Mesodermal cell (in vitro differentiated cells): ENCODE measurements at regions not wholly inside any gene's neighbourhood (a gene's known extent, or its start where the extent isn't known, plus 50 kb on each side); places are given as distances from the start of the nearest gene placed in this dataset.

ENCODE experiments used
- H3K27ac ChIP-seq: 2 replicates; pipeline ENCODE4 v1.7.0; 2013; ENCODE audit warnings: mild to moderate bottlenecking, low read depth, low read length, moderate library complexity; ENCODE audit not compliant: severe bottlenecking
- H3K36me3 ChIP-seq: 2 replicates; pipeline ENCODE4 v1.7.1; 2013; ENCODE audit warnings: mild to moderate bottlenecking, low read length, moderate library complexity; ENCODE audit not compliant: control insufficient read depth, insufficient read depth
- H3K4me1 ChIP-seq: one replicate; pipeline ENCODE4 v1.7.1; 2013; ENCODE audit warnings: mild to moderate bottlenecking, low read length; ENCODE audit not compliant: insufficient read depth, control insufficient read depth, poor library complexity, severe bottlenecking
- H3K4me3 ChIP-seq: 2 replicates; pipeline ENCODE4 v1.7.0; 2013; ENCODE audit warnings: low read length, control low read depth, mild to moderate bottlenecking; ENCODE audit not compliant: insufficient read depth, poor library complexity, severe bottlenecking; ENCODE audit errors: extremely low read depth
- H3K9me3 ChIP-seq: 2 replicates; pipeline ENCODE4 v1.7.1; 2013; ENCODE audit warnings: mild to moderate bottlenecking, low read length, moderate library complexity; ENCODE audit not compliant: control insufficient read depth
- WGBS, 2 experiments: methylation state at CpG; one replicate each; pipeline ENCODE4 v1.1.5; 2013; ENCODE audit warnings: missing lambda C conversion rate in 2 of 2; ENCODE audit not compliant: insufficient coverage in 2 of 2; 5-methylcytosine and 5-hydroxymethylcytosine counted together

DNA sequence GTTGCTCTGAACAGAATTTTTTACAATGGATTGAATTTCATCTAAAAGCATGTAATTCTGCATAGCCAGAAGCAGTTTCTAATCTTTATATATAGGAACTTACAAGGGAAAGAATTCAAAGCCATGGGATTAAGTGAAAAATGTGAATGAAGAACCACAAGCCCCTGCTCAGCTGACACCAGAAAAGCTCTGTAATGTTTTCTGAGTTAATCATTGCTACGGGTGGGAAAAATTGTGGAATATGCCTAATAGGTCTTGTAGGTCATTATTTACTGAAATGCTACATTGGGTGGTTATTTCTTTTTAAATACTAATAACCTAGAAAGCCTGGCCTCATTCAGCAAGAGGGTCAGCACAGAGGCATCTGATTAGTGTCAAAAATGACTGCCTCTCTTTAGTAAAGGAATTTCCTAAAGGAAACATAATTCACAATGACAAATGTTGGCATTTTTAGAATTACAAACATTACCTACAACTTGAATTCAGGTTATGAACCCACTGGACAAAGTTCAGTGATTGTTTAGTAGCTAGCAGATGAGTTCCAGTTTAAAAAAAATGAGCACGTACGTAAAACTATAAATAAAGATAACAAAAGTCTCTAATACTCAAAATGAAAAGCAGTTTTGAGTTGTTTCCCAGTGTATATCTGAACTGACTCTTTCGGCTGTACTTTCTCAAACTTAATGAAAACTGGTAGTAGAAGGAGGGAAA lies 75.3 kb downstream of the BMP4 start:
- 86% methylated on average over 1 of the region's 4 CpGs; no CpG with 5 or more reads in 1 of the 2 experiments for WGBS, 2 experiments

DNA sequence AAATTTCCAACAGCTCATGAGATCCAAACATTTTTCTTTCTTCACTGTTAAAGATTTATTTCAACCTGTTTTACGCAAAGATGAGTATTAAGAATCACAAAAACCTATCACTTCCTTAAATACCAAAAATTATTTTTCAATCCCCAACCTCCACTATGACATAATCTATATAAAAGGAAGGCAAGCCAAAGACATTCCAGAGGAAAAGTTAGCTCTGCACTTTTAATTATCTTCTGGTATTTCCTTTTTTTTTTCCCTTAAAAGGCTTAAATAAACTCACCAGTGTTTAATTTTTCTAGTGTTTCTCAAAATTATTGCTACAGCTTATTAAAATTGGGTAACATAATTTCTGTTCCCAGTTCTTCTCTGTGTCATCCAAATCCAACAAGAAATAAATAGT lies 75.9 kb downstream of the BMP4 start:
- no peak overlapping the region for H3K4me3 ChIP-seq
- 86 to 100% methylated on average over 1 of the region's 1 CpG for WGBS, 2 experiments
- no peaks in the 10 kb centered on the region for H3K9me3 ChIP-seq
- peak overlapping the region; percentile 68 for H3K27ac ChIP-seq
- H3K4me1 ChIP-seq = peaks cover 20% of the 10 kb centered on the region
- no peaks in the 10 kb centered on the region for H3K36me3 ChIP-seq

More for the DNA sequence above, 75.3 kb downstream of the BMP4 start:
- Histone ChIP-seq H3K9me3 (no peaks in the 10 kb centered on the region), H3K27ac (peak overlapping the region; percentile 68), H3K4me3 (no peak overlapping the region), H3K4me1 (peaks cover 20% of the 10 kb centered on the region), H3K36me3 (no peaks in the 10 kb centered on the region)

DNA sequence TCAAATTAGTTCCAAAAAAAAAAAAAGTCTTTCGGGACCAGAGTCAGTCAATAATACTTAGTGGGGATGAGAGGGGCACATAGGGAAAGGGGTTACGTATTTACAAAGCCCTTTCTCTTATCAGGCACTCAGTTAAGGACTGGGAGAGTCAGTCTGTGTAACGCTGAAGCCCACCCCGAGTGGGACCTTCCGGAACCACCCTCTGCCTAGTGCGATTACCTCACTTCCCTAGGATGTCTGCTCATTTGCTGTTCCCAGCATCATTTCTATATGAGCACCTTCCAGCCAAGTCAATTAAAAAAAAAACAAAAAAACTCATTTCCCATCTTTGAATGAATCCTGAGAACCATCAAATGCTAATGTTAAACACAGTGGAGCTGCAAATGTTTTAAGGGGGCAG lies 76.9 kb downstream of the BMP4 start:
- H3K9me3 ChIP-seq = no peaks in the 10 kb centered on the region
- H3K4me3 ChIP-seq = no peak overlapping the region
- H3K36me3 ChIP-seq = no peaks in the 10 kb centered on the region
- WGBS, 2 experiments = 95 to 98% methylated on average over 4 to 5 of the region's 6 CpGs
- peaks cover 20% of the 10 kb centered on the region for H3K4me1 ChIP-seq
- H3K27ac ChIP-seq = no peak overlapping the region

DNA sequence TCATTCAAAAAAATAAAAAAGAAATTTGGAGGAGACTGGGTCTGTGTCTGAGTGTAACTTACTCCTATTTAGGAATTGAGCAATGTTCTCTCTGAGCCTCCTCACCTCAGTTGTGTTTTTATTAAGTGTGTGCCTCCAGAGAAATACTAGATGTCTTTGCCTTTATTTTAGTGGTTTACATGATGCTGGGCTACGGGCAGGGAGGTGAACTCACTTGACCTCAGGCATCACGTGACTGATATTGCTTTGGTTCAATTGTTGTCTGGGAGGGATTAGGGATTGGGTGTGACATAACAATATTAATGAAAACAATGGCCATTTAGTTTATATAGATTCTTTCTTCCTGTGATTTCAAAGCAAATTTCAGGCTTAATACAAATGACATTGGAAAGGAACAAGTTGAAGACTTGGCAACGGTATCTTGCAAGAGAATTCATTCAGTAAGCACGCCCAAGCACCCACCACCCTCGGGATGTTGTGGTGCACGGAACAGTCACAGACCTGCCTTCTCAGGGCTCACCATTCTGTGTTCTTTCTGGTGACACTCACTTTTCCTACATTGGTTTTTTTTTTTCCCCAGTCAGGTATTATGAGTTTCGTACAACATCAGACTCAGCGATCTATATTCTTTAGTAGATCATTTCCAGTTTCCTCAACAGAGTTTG lies 77.5 kb downstream of the BMP4 start:
- Histone ChIP-seq H3K36me3 (no peaks in the 10 kb centered on the region), H3K27ac (no peak overlapping the region), H3K4me1 (peaks cover 20% of the 10 kb centered on the region), H3K4me3 (no peak overlapping the region), H3K9me3 (no peaks in the 10 kb centered on the region)
- 89 to 93% methylated on average over 6 of the region's 8 CpGs for WGBS, 2 experiments

DNA sequence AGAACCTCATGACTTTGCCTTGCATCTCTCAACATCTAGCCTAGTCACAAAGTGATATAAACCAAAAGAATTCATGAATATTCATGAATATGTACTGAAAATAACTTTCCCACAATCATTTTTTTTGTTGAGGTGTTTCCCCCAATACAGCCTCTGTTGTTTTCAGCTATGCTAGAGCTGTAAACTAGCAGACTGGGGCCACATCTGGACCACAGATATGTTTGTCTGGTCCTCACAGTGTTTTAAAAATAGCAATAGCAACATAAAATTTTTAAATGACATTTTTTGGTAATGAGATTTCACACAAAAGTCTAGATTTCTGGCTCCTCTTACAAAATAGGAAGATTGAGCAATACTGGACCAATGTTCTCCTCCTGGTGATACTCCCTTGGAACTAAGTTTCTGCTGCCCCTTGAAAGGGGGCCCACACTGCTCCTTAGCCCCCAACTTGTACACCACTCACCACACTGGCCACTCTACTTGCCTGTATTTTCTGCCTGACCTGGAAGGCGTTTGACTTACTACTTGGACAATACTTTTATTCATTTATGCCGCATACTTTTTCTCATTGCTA lies 81.2 kb downstream of the BMP4 start:
- WGBS, 2 experiments = 75 to 80% methylated on average over 1 to 2 of the region's 2 CpGs
- Histone ChIP-seq H3K9me3 (no peaks in the 10 kb centered on the region), H3K4me3 (no peak overlapping the region), H3K4me1 (no peaks in the 10 kb centered on the region), H3K27ac (no peak overlapping the region), H3K36me3 (no peaks in the 10 kb centered on the region)

DNA sequence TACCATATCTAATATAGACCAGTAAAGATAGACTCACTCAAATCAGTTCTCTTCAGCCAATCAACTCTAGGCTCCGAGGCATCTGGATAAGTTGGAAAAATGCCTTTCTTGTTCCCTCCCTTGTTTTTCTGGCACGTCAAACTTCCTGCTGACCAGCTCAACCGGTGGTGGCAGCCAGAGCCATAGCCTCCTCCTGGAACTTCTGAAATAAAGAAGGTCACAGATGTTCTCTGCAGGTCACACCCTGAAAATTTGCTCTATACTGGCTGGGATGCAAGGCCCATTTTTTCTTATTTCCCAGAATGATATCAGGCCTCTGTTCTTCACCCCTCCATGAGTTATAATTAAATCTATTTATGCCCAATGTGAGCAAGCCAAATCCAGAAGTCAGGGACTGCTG lies 81.9 kb downstream of the BMP4 start:
- Histone ChIP-seq H3K36me3 (no peaks in the 10 kb centered on the region), H3K9me3 (no peaks in the 10 kb centered on the region), H3K27ac (no peak overlapping the region), H3K4me1 (no peaks in the 10 kb centered on the region), H3K4me3 (no peak overlapping the region)
- WGBS, 2 experiments = 94 to 96% methylated on average over 2 to 3 of the region's 3 CpGs

DNA sequence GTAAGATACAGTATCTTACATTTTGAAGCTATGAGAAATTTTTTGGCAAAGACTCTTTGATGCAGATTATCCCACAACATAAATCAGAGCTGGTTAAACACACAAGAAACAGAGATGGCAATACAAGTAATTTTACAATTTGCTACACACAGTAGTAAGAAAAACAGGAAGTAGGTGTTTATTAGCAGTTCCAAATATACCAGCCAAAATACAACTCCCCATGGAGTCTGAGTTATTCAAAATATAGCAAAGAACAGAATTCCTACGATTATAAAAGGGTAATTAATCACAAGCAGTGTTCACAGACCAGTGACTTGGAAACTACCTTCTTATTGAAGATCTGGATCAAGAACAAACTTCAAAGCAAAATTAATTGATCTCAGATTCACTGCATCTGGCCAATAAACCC lies 83.9 kb downstream of the BMP4 start:
- Histone ChIP-seq H3K27ac (no peak overlapping the region), H3K4me3 (no peak overlapping the region), H3K36me3 (no peaks in the 10 kb centered on the region), H3K4me1 (no peaks in the 10 kb centered on the region), H3K9me3 (no peaks in the 10 kb centered on the region)
- 83% methylated on average over 1 of the region's 1 CpG; no CpG with 5 or more reads in 1 of the 2 experiments for WGBS, 2 experiments

DNA sequence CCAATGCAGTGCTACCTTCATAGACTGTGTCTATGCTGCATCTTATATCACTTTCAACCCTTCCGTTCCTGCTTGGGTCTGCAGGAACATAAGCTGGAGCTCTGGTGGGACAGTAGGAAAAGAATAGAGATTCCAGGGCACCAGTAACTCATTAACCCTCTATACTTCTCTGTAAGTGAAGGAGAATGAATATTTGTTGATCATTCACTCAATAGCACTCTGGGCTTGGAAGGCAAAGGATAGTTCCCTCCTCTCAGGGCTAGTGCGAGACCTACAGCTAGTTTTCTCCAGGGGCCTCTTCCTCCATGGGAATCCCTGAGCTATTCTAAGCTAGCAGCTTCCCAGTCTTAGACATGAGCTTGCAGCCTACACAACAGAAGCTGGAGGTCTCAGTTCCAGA lies 84.7 kb downstream of the BMP4 start:
- no peak overlapping the region for H3K4me3 ChIP-seq
- H3K4me1 ChIP-seq = no peaks in the 10 kb centered on the region
- H3K9me3 ChIP-seq = no peaks in the 10 kb centered on the region
- no CpG with 5 or more reads among the region's 2 CpGs for WGBS, 2 experiments
- no peak overlapping the region for H3K27ac ChIP-seq
- H3K36me3 ChIP-seq = no peaks in the 10 kb centered on the region

DNA sequence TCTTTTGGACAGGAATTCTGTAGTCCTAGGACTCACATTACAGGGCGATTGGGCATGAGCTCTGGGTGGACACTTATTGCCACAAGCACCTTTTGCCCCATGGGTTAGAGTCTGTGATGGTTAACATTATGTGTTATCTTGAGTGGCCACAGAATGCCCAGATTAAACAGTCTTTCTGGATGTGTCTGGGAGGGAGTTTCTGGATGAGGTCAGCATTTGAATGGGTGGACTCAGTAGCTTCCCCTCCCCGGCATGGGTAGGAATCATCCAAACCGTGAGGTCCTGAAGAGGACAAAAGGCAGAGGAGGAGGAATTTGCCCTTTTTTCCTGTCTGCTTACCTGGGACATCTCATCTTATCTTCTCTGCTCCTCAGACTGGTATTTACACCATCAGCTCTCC lies 85.6 kb downstream of the BMP4 start:
- Histone ChIP-seq H3K4me3 (no peak overlapping the region), H3K27ac (no peak overlapping the region), H3K4me1 (no peaks in the 10 kb centered on the region), H3K9me3 (no peaks in the 10 kb centered on the region), H3K36me3 (no peaks in the 10 kb centered on the region)
- 94 to 100% methylated on average over 1 to 2 of the region's 3 CpGs for WGBS, 2 experiments

DNA sequence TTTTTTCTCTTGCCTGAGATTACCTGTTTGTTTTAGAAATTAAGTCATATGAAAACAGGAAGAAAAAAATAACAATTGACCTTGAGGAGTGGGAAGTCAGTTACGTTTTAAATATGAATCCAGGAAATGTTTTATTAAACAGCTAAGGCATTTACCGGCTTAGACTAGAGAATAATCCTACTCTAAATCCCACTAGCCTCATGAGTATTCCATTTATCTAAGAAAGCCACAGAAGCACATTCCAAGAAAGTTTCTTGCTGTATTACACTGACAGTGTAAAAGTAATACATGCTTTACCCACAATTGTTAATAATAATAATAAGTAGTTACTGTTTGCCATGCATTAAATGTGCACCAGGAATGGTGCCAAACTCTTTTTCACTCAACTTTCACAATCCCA lies 90.9 kb downstream of the BMP4 start:
- no peaks in the 10 kb centered on the region for H3K36me3 ChIP-seq
- H3K27ac ChIP-seq = no peak overlapping the region
- H3K4me1 ChIP-seq = no peaks in the 10 kb centered on the region
- no CpG with 5 or more reads among the region's 2 CpGs for WGBS, 2 experiments
- no peaks in the 10 kb centered on the region for H3K9me3 ChIP-seq
- H3K4me3 ChIP-seq = no peak overlapping the region

DNA sequence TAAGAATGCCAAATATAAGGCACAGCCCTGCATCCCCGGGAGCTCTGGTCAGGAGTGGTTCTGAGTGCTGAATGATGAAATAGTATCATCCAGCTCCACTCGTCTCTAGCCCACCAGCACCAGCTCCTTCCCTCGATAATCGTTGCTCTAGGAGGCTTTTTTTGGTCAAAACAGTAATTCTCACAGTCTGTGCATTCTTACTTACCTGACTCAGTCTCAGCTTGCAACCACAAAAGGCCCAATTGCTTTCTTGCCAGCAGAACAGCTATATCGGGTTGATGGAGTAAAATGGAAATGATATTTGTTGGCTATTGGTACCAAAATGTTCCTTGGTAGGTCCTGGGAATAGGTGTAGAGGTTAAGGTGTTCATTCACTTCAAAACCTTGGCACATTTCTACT lies 94.8 kb downstream of the BMP4 start:
- H3K27ac ChIP-seq = no peak overlapping the region
- H3K9me3 ChIP-seq = no peaks in the 10 kb centered on the region
- H3K4me3 ChIP-seq = no peak overlapping the region
- WGBS, 2 experiments = 100% methylated on average over 3 of the region's 5 CpGs; no CpG with 5 or more reads in 1 of the 2 experiments
- no peaks in the 10 kb centered on the region for H3K4me1 ChIP-seq
- no peaks in the 10 kb centered on the region for H3K36me3 ChIP-seq
